ENCODE measurements at regions not wholly inside any gene's neighbourhood (a gene's known extent, or its start where the extent isn't known, plus 50 kb on each side); places are given as distances from the start of the nearest gene placed in this dataset.

- CTCF ChIA-PET: no interaction called here
- Histone ChIP-seq H3K27me3 (ENCODE audit: insufficient read depth, low read length) (no peaks in the 10 kb centered on the region), H3K4me1 (ENCODE audit: control insufficient read depth in 1 of 2, insufficient read depth in 2 of 2, low read length in 2 of 2) (no peaks in the 10 kb centered on the region), H3K4me3 (replicated peaks in 1 of 2; ENCODE audit: low read depth in 1 of 2, low read length in 2 of 2) (no peak overlapping the region), H3K9me3 (ENCODE audit: control insufficient read depth in 1 of 2, insufficient read depth in 1 of 2, low read depth in 1 of 2, low read length in 2 of 2) (0 out of 4 replicates have a peak, but pooled peaks cover 0 to 5% of the 10 kb centered on the region in 2 experiments), H3K9me2 (ENCODE audit: insufficient read depth) (no peaks in the 10 kb centered on the region), H3K36me3 (ENCODE audit: control insufficient read depth in 1 of 2, insufficient read depth in 2 of 2, low read length in 2 of 2) (no peaks in the 10 kb centered on the region), H2AFZ (ENCODE audit: low read depth, low read length, poor library complexity, severe bottlenecking) (no peak overlapping the region), H3K27ac (ENCODE audit: low read depth, low read length) (no peak overlapping the region), H3K4me2 (ENCODE audit: low read length) (no peak overlapping the region), H3K79me2 (ENCODE audit: insufficient read depth, low read length) (no peaks in the 10 kb centered on the region), H4K20me1 (ENCODE audit: insufficient read depth) (no peaks in the 10 kb centered on the region), H3K9ac (ENCODE audit: low read length) (no peak overlapping the region)
- RAD21 ChIA-PET (ENCODE audit: low non-redundant PET in 1 of 2, low total read pairs in 2 of 2, uncharacterized antibody in 2 of 2, unreplicated experiment in 2 of 2): no interaction called here
- POLR2A ChIA-PET: no interaction called here
- intact Hi-C loops (cut with micrococcal nuclease): no loop called here
- no TSS peak for BruUV-seq (replicated peaks)
- DNase-seq (ENCODE audit: low read depth, low spot score): no peak
- TF ChIP-seq EZH2phosphoT487 (IDR thresholded peaks at IDR 0.05; ENCODE audit: borderline replicate concordance) (no peak), SRF (IDR thresholded peaks at IDR 0.05; ENCODE audit: low read depth) (no peak), EGR1 (IDR thresholded peaks at IDR 0.05; ENCODE audit: low read depth) (no peak), POLR2AphosphoS5 (IDR thresholded peaks at IDR 0.05; ENCODE audit: low read depth, low read length) (no peak), CTCF (IDR thresholded peaks at IDR 0.05 in 2 of 3, conservative IDR thresholded peaks at IDR 0.05 in 1 of 3; ENCODE audit: borderline replicate concordance in 1 of 3, insufficient read depth in 1 of 3, low read depth in 2 of 3, low read length in 2 of 3) (no peak), MAX (IDR thresholded peaks at IDR 0.05) (no peak), RAD21 (IDR thresholded peaks at IDR 0.05; ENCODE audit: low read depth) (no peak), FOSL1 (IDR thresholded peaks at IDR 0.05; ENCODE audit: low read depth) (no peak), POLR2A (IDR thresholded peaks at IDR 0.05; ENCODE audit: borderline replicate concordance, extremely low read depth, insufficient read depth, insufficient read length) (no peak), SP1 (IDR thresholded peaks at IDR 0.05; ENCODE audit: low read depth) (no peak), EZH2 (IDR thresholded peaks at IDR 0.05) (no peak), TCF7L2 (IDR thresholded peaks at IDR 0.05; ENCODE audit: borderline replicate concordance, extremely low read depth, insufficient read depth, insufficient read length) (no peak), SIN3A (IDR thresholded peaks at IDR 0.05; ENCODE audit: low read depth) (no peak)
- no peak for ATAC-seq
Measured at GRCh38 chr11:11056749-11057471, 199.1 kb upstream of the ZBED5 start.

Data from HCT116 (cell line).